H9 (cell line): ENCODE measurements at regions not wholly inside any gene's neighbourhood (a gene's known extent, or its start where the extent isn't known, plus 50 kb on each side); places are given as distances from the start of the nearest gene placed in this dataset.

Experiments
- DNase-seq: peaks from one replicate; pipeline ENCODE4 v3.0.0-alpha.2; 2017
- H2AFZ ChIP-seq: one replicate; pipeline ENCODE4 v1.6.1; 2013; ENCODE audit warnings: mild to moderate bottlenecking, low read length, control low read depth, moderate library complexity
- H2AK5ac ChIP-seq: 2 replicates; pipeline ENCODE4 v1.6.1; 2013; ENCODE audit warnings: low read length, control low read depth, mixed read lengths; ENCODE audit not compliant: insufficient read length
- H2BK120ac ChIP-seq: one replicate; pipeline ENCODE4 v1.6.1; 2013; ENCODE audit warnings: low read depth, mild to moderate bottlenecking, low read length, control low read depth, inconsistent platforms; ENCODE audit not compliant: poor library complexity, severe bottlenecking
- H2BK12ac ChIP-seq: 2 replicates; pipeline ENCODE4 v1.6.1; 2013; ENCODE audit warnings: low read length, control low read depth, mixed read lengths, low read depth; ENCODE audit not compliant: insufficient read length
- H2BK15ac ChIP-seq: 2 replicates; pipeline ENCODE4 v1.6.1; 2013; ENCODE audit warnings: low read depth, low read length, control low read depth
- H2BK20ac ChIP-seq: one replicate; pipeline ENCODE4 v1.6.1; 2013; ENCODE audit warnings: low read depth, mild to moderate bottlenecking, low read length, control low read depth, inconsistent platforms; ENCODE audit not compliant: poor library complexity, severe bottlenecking
- H2BK5ac ChIP-seq: 2 replicates; pipeline ENCODE4 v1.6.1; 2013; ENCODE audit warnings: low read length, control low read depth, mixed read lengths; ENCODE audit not compliant: insufficient read length
- H3K14ac ChIP-seq: 2 replicates; pipeline ENCODE4 v1.6.1; 2013; ENCODE audit warnings: low read length, control low read depth; ENCODE audit not compliant: insufficient read depth
- H3K18ac ChIP-seq: 2 replicates; pipeline ENCODE4 v1.6.1; 2013; ENCODE audit warnings: low read depth, mild to moderate bottlenecking, mixed read lengths, low read length, control low read depth; ENCODE audit not compliant: insufficient read length
- H3K23ac ChIP-seq: 2 replicates; pipeline ENCODE4 v1.6.1; 2013; ENCODE audit warnings: low read length, control low read depth, mixed read lengths, low read depth; ENCODE audit not compliant: insufficient read length
- H3K23me2 ChIP-seq: 2 replicates; pipeline ENCODE4 v1.6.1; 2013; ENCODE audit warnings: low read depth, mild to moderate bottlenecking, mixed read lengths, low read length, control low read depth; ENCODE audit not compliant: insufficient read length, poor library complexity, severe bottlenecking
- H3K27ac ChIP-seq: 2 replicates; pipeline ENCODE4 v1.5.1; 2013; ENCODE audit warnings: low read length, control low read depth, mixed read lengths, low read depth; ENCODE audit not compliant: insufficient read length
- H3K27me3 ChIP-seq: 2 replicates; pipeline ENCODE4 v1.6.1; 2013; ENCODE audit warnings: low read length, control low read depth, inconsistent platforms; ENCODE audit not compliant: insufficient read depth
- H3K4ac ChIP-seq: 2 replicates; pipeline ENCODE4 v1.6.1; 2013; ENCODE audit warnings: low read depth, mild to moderate bottlenecking, control low read depth, inconsistent platforms, low read length, moderate library complexity
- H3K4me1 ChIP-seq: 2 replicates; pipeline ENCODE4 v1.6.1; 2013; ENCODE audit warnings: low read length, control low read depth, inconsistent platforms; ENCODE audit not compliant: insufficient read depth
- H3K4me2 ChIP-seq: 2 replicates; pipeline ENCODE4 v1.6.1; 2013; ENCODE audit warnings: low read length, control low read depth, mixed read lengths; ENCODE audit not compliant: insufficient read length, insufficient read depth
- H3K56ac ChIP-seq: 2 replicates; pipeline ENCODE4 v1.6.1; 2013; ENCODE audit warnings: low read depth, mild to moderate bottlenecking, mixed read lengths, low read length, control low read depth; ENCODE audit not compliant: insufficient read length
- H3K79me1 ChIP-seq: 2 replicates; pipeline ENCODE4 v1.6.1; 2013; ENCODE audit warnings: low read depth, mild to moderate bottlenecking, moderate library complexity, low read length, control low read depth, inconsistent platforms; ENCODE audit not compliant: insufficient read depth, poor library complexity, severe bottlenecking
- H3K79me2 ChIP-seq: 2 replicates; pipeline ENCODE4 v1.6.1; 2013; ENCODE audit warnings: low read length, control low read depth, inconsistent platforms; ENCODE audit not compliant: insufficient read depth
- H3K9ac ChIP-seq: 2 replicates; pipeline ENCODE4 v1.6.1; 2013; ENCODE audit warnings: low read length, control low read depth, mixed read lengths; ENCODE audit not compliant: insufficient read length; ENCODE audit errors: extremely low read depth
- H3K9me3 ChIP-seq: one replicate; pipeline ENCODE4 v1.6.1; 2013; ENCODE audit warnings: low read depth, low read length, inconsistent platforms; ENCODE audit not compliant: control insufficient read depth
- H3T11ph ChIP-seq: one replicate; pipeline ENCODE4 v1.6.1; 2013; ENCODE audit warnings: mild to moderate bottlenecking, low read length, control low read depth, inconsistent platforms
- H4K20me1 ChIP-seq: one replicate; pipeline ENCODE4 v1.6.1; 2013; ENCODE audit not compliant: control insufficient read depth, insufficient read length, insufficient read depth
- H4K5ac ChIP-seq: 2 replicates; pipeline ENCODE4 v1.6.1; 2013; ENCODE audit warnings: low read depth, mild to moderate bottlenecking, mixed read lengths, low read length, control low read depth; ENCODE audit not compliant: insufficient read length
- H4K8ac ChIP-seq: replicated peaks from 2 replicates; pipeline ENCODE4 v1.6.1; 2013; ENCODE audit warnings: low read length, control low read depth, mixed read lengths, low read depth; ENCODE audit not compliant: insufficient read length
- H4K91ac ChIP-seq: 2 replicates; pipeline ENCODE4 v1.6.1; 2013; ENCODE audit warnings: low read depth, mild to moderate bottlenecking, moderate library complexity, mixed read lengths, low read length, control low read depth; ENCODE audit not compliant: insufficient read length
- H3K27ac Mint-ChIP-seq, 3 experiments: 2 replicates in 2 of 3; 3 replicates in 1 of 3; pipeline ENCODE4 v1.8.0; 2020 to 2021; ENCODE audit warnings: mixed read lengths in 3 of 3, mild to moderate bottlenecking in 1 of 3, moderate library complexity in 1 of 3
- H3K27me3 Mint-ChIP-seq: 2 replicates; pipeline ENCODE4 v1.8.0; 2021; ENCODE audit warnings: low read depth, mild to moderate bottlenecking, moderate library complexity, mixed read lengths
- H3K36me3 Mint-ChIP-seq, 3 experiments: 2 replicates in 2 of 3; 3 replicates in 1 of 3; pipeline ENCODE4 v1.8.0; 2020 to 2021; ENCODE audit warnings: low read depth in 3 of 3, mixed read lengths in 3 of 3; ENCODE audit not compliant: insufficient read depth in 1 of 3
- H3K4me1 Mint-ChIP-seq, 2 experiments: 2 replicates each; pipeline ENCODE4 v1.8.0; 2020; ENCODE audit warnings: mixed read lengths in 2 of 2
- H3K4me3 Mint-ChIP-seq, 2 experiments: 2 replicates in 1 of 2; 3 replicates in 1 of 2; pipeline ENCODE4 v1.8.0; 2020 to 2021; ENCODE audit warnings: mild to moderate bottlenecking in 2 of 2, mixed read lengths in 2 of 2, moderate library complexity in 1 of 2
- H3K9me3 Mint-ChIP-seq, 2 experiments: 2 replicates in 1 of 2; 3 replicates in 1 of 2; pipeline ENCODE4 v1.8.0; 2020; ENCODE audit warnings: mild to moderate bottlenecking in 2 of 2, mixed read lengths in 2 of 2, moderate library complexity in 1 of 2
- WGBS: extraction: QIAGEN DNeasy Blood & Tissue Kit; methylation state at CpG from one replicate; pipeline ENCODE4 v1.1.7; 2013; ENCODE audit warnings: missing lambda C conversion rate, low lambda C conversion rate, mixed read lengths; ENCODE audit not compliant: insufficient read length; ENCODE audit errors: extremely low coverage; 5-methylcytosine and 5-hydroxymethylcytosine counted together
- TF ChIP-seq, protein P1 (sequence below): fragments of 200-600 bp; sonication (generic); conservative IDR thresholded peaks from 3 replicates; pipeline ENCODE4 v1.8.0; 2021; ENCODE audit warnings: antibody characterized with exemption, mild to moderate bottlenecking

DNA sequence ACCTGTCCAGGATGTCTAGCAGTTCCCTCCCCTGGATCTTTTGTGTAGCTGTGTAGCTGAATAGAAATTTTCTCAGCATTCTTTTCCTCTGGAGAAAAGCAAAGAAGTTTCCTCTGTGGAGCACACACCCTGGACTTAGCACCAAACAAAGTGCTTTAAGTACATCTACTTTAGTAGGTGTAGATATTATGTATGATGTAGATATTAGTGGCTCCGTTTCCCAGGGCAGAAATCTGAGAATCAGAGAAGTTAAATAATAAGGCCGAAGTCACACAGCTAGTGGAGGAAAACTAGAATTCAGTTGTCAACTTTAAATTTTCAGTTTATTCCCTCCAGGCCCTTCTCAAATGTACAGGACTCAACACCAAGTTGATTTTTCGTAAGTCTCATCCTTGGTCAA, 401.7 kb upstream of the NR2F2 start:
- Histone ChIP-seq H3K79me1 (no peaks in the 10 kb centered on the region), H3K18ac (no peak overlapping the region)
- no peak overlapping the region for H3K4me3 Mint-ChIP-seq

More for the DNA sequence above, 401.7 kb upstream of the NR2F2 start:
- Histone ChIP-seq H3K4me2 (no peak overlapping the region), H4K91ac (no peak overlapping the region), H3K79me2 (no peaks in the 10 kb centered on the region), H3K14ac (no peak overlapping the region), H2AK5ac (no peak overlapping the region), H2BK12ac (no peak overlapping the region), H3T11ph (no peak overlapping the region), H4K8ac (no peak overlapping the region), H3K27ac (no peak overlapping the region), H3K9me3 (no peaks in the 10 kb centered on the region), H2BK120ac (no peak overlapping the region), H3K4ac (no peak overlapping the region), H3K9ac (no peak overlapping the region), H4K5ac (no peak overlapping the region), H2BK15ac (no peak overlapping the region), H3K27me3 (no peaks in the 10 kb centered on the region), H3K23me2 (no peaks in the 10 kb centered on the region), H3K4me1 (no peaks in the 10 kb centered on the region), H4K20me1 (no peaks in the 10 kb centered on the region), H2BK20ac (no peak overlapping the region), H2AFZ (no peak overlapping the region), H2BK5ac (no peak overlapping the region), H3K23ac (no peak overlapping the region), H3K56ac (no peak overlapping the region)
- H3K4me1 Mint-ChIP-seq = no peaks in the 10 kb centered on the region
- no peak overlapping the region for H3K27ac Mint-ChIP-seq
- H3K36me3 Mint-ChIP-seq = no peaks in the 10 kb centered on the region
- no peaks in the 10 kb centered on the region for H3K9me3 Mint-ChIP-seq
- TF ChIP-seq, protein P1, sequence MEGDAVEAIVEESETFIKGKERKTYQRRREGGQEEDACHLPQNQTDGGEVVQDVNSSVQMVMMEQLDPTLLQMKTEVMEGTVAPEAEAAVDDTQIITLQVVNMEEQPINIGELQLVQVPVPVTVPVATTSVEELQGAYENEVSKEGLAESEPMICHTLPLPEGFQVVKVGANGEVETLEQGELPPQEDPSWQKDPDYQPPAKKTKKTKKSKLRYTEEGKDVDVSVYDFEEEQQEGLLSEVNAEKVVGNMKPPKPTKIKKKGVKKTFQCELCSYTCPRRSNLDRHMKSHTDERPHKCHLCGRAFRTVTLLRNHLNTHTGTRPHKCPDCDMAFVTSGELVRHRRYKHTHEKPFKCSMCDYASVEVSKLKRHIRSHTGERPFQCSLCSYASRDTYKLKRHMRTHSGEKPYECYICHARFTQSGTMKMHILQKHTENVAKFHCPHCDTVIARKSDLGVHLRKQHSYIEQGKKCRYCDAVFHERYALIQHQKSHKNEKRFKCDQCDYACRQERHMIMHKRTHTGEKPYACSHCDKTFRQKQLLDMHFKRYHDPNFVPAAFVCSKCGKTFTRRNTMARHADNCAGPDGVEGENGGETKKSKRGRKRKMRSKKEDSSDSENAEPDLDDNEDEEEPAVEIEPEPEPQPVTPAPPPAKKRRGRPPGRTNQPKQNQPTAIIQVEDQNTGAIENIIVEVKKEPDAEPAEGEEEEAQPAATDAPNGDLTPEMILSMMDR = no peak
- DNase-seq = no peak
- peaks cover 9% of the 10 kb centered on the region for H3K27me3 Mint-ChIP-seq
- WGBS = no CpG with 5 or more reads among the region's 3 CpGs
